IPS-15b (cell line): ENCODE measurements at regions not wholly inside any gene's neighbourhood (a gene's known extent, or its start where the extent isn't known, plus 50 kb on each side); places are given as distances from the start of the nearest gene placed in this dataset.

Experiments used
- H3K27me3 ChIP-seq: one replicate; pipeline ENCODE4 v1.6.1; 2013; ENCODE audit warnings: low read length; ENCODE audit not compliant: control insufficient read depth, insufficient read depth
- H3K36me3 ChIP-seq: one replicate; pipeline ENCODE4 v1.6.1; 2013; ENCODE audit warnings: low read length; ENCODE audit not compliant: control insufficient read depth, insufficient read depth
- H3K4me1 ChIP-seq: one replicate; pipeline ENCODE4 v1.6.1; 2013; ENCODE audit warnings: mild to moderate bottlenecking, low read length; ENCODE audit not compliant: control insufficient read depth, insufficient read depth
- H3K4me3 ChIP-seq: one replicate; pipeline ENCODE4 v1.5.1; 2013; ENCODE audit warnings: low read depth, low read length
- H3K9ac ChIP-seq: one replicate; pipeline ENCODE4 v1.6.1; 2013; ENCODE audit warnings: low read depth, mild to moderate bottlenecking, low read length
- H3K9me3 ChIP-seq: one replicate; pipeline ENCODE4 v1.6.1; 2013; ENCODE audit warnings: mild to moderate bottlenecking, low read length; ENCODE audit not compliant: control insufficient read depth, insufficient read depth

DNA sequence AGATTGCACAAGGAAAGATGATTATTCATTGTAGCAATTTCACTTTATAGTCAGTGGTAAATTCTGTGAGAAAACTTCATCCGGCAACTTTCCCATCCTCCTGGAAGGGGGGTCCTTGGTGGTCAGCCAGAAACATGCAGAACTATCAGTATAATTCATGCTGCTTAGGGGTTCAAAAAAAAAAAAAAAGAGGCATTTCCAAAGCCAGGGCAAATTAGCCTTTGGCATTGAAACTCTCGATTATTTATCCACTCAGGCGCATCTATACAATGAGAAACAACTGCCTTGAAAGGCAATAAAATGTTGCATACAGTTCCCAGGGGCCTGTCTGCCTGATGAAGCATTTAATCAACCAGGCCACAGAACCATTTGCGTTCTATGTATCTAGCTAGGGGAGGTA, 263.3 kb downstream of the TMEM167A start:
- H3K36me3 ChIP-seq = no peaks in the 10 kb centered on the region

DNA sequence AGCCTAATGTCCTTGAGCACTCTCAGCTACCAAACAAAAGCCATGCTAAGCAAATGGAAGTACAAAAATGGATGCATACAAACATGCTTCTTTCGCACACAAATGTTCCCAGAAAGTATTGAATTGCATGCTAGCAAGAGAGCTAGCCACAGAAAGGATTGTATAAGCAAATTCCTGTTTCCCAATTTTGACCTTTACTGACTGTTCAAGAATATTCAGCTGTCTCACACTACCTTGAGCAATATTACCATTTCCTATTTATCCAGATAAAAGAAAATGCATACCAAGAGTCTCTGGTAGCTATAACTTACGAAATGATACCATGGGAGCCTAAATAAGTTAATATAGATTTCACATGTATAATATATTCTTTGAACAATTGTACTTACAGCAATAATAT, 264.6 kb downstream of the TMEM167A start:
- Histone ChIP-seq H3K4me1 (peaks cover 14% of the 10 kb centered on the region), H3K4me3 (no peak overlapping the region), H3K27me3 (no peaks in the 10 kb centered on the region), H3K9me3 (no peaks in the 10 kb centered on the region), H3K36me3 (no peaks in the 10 kb centered on the region), H3K9ac (no peak overlapping the region)

More for the DNA sequence above, 263.3 kb downstream of the TMEM167A start:
- no peaks in the 10 kb centered on the region for H3K9me3 ChIP-seq
- no peaks in the 10 kb centered on the region for H3K27me3 ChIP-seq
- H3K4me3 ChIP-seq = no peak overlapping the region
- peaks cover 14% of the 10 kb centered on the region for H3K4me1 ChIP-seq
- no peak overlapping the region for H3K9ac ChIP-seq

DNA sequence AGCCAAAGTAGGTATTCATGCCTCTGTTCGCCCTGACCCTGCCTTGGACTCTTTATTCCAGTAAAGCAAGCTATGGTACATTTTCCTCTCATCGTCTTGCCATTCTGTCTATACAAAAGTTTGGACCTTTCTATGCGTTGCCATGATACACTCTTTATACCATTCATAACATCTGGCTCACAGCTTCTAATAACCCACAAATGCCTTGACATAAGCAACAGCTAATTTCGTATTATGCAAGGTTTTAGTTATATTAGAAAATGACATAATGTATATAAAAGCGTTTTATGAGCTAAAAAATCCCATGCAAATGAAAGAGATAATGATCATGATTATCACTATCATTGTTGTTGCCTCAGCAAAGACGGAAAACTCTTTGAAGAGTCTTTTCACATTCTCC, 265.7 kb downstream of the TMEM167A start:
- Histone ChIP-seq H3K36me3 (no peaks in the 10 kb centered on the region), H3K4me1 (peaks cover 14% of the 10 kb centered on the region), H3K4me3 (no peak overlapping the region), H3K9me3 (no peaks in the 10 kb centered on the region), H3K9ac (no peak overlapping the region), H3K27me3 (no peaks in the 10 kb centered on the region)

DNA sequence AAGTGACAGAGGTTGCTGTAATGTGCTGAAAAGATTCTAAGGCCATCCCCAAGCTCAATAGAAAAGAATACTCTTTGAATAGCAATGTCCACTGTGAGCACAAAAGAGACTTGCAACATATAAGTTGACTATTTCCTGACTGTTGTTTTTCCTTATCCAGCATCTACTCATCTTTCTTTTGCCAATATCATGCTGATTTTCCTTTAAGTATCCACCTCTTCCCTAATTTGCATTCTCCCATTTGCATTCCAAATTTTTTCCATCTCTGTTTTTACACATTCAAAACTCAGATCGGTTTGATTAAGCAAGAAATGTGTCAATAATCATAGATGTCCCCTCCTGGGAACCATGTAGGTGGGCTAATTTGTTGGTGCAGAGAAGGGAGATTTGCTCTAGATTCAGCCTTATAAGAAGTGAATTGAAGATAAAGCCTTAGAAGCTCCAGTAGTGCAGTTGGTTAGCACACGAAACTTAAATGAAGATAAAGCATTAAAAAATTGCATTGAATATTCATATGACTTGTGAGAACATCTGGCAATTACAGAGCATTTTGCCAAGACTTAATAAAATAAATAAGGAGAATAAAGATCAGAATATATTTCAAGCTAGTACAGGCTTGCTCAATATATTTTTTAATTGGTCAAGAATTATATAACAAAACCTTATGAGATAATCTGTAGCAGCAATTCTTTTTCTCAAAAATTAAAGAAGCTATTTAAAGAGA, 267.6 kb downstream of the TMEM167A start:
- H3K36me3 ChIP-seq = no peaks in the 10 kb centered on the region
- H3K27me3 ChIP-seq = no peaks in the 10 kb centered on the region
- H3K4me1 ChIP-seq = peaks cover 14% of the 10 kb centered on the region
- H3K4me3 ChIP-seq = no peak overlapping the region
- H3K9me3 ChIP-seq = no peaks in the 10 kb centered on the region
- no peak overlapping the region for H3K9ac ChIP-seq

DNA sequence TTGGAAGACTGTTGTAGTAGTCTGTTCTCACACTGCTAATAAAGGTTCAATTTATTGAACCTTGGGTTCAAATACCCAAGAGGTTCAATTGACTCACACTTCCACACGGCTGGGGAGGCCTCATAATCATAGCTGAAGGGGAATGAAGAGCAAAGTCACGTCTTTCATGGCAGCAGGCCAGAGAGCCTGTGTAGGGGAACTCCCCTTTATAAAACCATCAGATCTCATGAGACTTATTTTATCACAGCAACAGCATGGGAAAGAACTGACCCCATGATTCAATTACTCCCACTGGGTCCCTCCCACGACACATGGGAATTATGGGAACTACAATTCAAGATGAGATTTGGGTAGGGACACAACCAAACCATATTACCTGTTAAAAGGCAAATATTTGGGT, 268.2 kb downstream of the TMEM167A start:
- peaks cover 14% of the 10 kb centered on the region for H3K4me1 ChIP-seq
- no peak overlapping the region for H3K4me3 ChIP-seq
- H3K9me3 ChIP-seq = no peaks in the 10 kb centered on the region
- no peaks in the 10 kb centered on the region for H3K36me3 ChIP-seq
- H3K9ac ChIP-seq = no peak overlapping the region
- H3K27me3 ChIP-seq = no peaks in the 10 kb centered on the region

DNA sequence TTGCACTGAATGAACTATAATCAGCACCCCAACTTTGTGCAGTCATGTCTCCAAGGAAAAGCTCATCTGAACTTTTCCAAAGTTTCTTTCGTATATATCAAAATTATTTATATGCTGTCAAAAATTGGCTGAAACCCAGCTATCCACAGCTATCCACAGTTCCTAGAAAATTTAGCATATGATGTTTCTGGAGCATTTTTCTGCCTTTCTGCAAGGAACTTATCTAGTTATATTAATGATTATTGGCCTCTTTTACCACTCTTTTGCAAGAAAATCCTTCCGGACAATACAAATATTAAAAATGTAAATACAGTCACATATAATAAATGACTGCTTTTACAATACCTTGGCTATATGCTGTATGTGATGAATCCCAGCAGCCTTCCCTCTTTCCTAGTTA, 270.2 kb downstream of the TMEM167A start:
- H3K4me1 ChIP-seq = no peaks in the 10 kb centered on the region
- H3K4me3 ChIP-seq = no peak overlapping the region
- H3K27me3 ChIP-seq = no peaks in the 10 kb centered on the region
- H3K9me3 ChIP-seq = no peaks in the 10 kb centered on the region
- H3K9ac ChIP-seq = no peak overlapping the region
- H3K36me3 ChIP-seq = no peaks in the 10 kb centered on the region

DNA sequence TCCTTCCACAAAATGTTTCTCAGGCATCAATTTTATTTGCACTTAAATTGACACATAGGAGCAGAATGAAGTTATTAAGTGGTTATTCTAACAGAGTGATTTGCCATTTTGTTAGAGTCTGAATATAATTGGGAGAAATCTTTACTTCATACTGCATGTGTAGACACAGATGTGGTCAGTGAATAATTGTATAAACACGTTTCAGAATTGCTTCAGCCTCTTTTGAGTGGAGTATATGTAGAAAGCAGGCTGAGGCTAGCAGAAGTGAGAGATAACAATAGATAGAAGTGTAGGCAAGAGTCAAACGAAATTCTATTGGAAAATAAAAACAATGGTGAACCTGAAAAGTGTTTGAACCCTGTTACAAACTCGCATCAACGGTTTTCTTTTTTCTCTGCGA, 270.7 kb downstream of the TMEM167A start:
- Histone ChIP-seq H3K9me3 (no peaks in the 10 kb centered on the region), H3K4me1 (no peaks in the 10 kb centered on the region), H3K9ac (no peak overlapping the region), H3K36me3 (no peaks in the 10 kb centered on the region), H3K4me3 (no peak overlapping the region), H3K27me3 (no peaks in the 10 kb centered on the region)

DNA sequence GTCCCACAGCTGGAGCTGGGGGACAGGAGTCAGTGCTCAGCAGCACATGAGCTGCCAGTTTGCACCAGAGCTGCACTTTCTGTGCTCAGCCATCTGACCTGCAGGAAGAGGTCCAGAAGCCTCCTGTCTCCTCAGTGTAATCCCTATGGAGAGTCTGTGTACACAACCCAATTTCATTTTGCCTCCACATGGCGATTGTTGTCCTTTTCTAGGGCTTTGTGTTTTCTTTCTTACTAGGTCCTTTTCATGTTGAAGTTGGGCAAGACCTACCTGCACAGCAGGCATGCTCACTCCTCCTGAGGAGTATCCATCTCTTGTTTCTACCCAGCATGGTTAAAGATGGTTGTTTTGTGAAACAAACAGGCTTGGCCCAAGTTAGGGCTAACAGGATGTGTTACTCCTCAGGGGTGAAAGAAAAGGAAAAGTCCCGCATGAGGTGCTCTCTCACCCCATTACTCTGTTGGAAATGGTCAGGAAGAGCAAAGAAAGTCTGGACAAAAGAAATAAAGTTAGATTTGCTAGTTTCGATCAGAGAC, 273.0 kb downstream of the TMEM167A start:
- Histone ChIP-seq H3K9ac (no peak overlapping the region), H3K4me1 (no peaks in the 10 kb centered on the region), H3K4me3 (no peak overlapping the region), H3K27me3 (no peaks in the 10 kb centered on the region), H3K36me3 (no peaks in the 10 kb centered on the region), H3K9me3 (no peaks in the 10 kb centered on the region)

DNA sequence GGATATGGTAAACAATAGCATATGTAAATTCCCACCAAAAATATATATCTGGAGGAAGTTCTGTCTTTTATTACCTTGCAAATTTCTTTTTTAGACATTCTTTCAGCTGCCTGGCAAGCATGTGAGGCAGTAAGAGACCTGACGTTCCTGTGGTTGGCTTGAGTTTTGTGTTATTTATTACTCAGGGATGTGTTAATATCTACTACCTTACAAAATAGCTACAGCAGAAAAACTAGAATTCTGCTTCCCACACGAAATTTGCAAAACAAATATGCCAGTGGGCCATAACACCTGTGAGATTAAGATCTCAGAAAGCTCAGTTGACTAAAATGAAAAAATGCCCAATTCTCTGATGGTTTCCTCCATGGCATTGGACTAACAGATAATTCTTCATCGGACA, 274.2 kb downstream of the TMEM167A start:
- H3K27me3 ChIP-seq = no peaks in the 10 kb centered on the region
- H3K4me1 ChIP-seq = no peaks in the 10 kb centered on the region
- H3K9me3 ChIP-seq = no peaks in the 10 kb centered on the region
- H3K36me3 ChIP-seq = no peaks in the 10 kb centered on the region
- no peak overlapping the region for H3K4me3 ChIP-seq
- no peak overlapping the region for H3K9ac ChIP-seq

DNA sequence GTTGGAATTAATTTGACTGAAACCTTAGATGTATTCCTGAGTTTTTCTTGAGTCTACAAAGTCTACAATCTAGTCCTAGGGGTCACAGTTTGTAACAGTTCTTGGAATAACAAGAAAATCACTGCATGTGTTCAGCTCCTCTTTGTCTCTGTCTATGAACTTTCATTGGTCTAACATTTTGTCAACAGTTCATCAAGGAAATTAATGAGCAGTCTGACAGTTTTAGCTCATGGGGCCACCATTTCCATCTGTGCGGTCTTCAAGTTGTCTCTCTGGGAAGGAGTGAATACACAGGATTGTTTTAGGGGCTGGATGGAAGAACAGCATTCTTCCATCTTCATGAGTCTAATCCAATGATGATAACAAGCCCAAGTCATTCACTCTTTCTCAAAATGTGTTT, 276.4 kb downstream of the TMEM167A start:
- H3K9me3 ChIP-seq = no peaks in the 10 kb centered on the region
- H3K9ac ChIP-seq = no peak overlapping the region
- no peaks in the 10 kb centered on the region for H3K36me3 ChIP-seq
- H3K4me1 ChIP-seq = peaks cover 11% of the 10 kb centered on the region
- H3K27me3 ChIP-seq = no peaks in the 10 kb centered on the region
- H3K4me3 ChIP-seq = no peak overlapping the region

DNA sequence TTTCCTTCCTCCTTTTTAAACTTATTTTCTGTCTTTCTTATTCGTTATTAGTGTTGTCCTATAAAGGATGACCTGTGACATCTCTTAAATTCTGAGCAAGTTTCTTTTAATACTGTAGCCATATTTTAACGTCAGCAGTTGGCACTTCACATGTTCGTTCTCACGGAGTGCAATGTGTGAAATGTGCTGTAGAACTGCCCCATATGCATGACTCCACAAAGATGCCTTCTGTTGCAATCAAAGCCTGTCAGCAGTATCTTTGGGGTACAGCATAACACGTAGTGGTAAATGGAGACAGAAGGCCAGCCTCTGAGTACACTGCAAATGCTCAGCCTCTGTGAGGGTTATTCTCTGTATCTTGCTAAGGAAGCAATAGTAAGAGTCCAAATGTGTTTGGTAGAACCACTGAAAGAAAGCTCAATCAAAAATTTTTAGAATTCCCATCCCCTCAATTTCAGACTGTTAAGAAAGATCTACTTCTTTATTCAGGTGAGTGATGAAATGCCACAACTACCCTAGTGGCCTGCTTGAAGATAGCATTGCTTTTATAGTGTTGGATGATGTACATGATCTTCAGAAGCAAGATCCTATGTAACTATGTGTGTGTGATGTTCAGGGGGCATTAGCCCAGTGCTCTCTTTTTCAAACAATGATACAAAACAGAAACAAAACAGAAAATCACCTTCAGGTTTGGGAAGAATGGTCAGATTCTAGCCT, 277.7 kb downstream of the TMEM167A start:
- Histone ChIP-seq H3K9ac (no peak overlapping the region), H3K4me3 (no peak overlapping the region), H3K27me3 (no peaks in the 10 kb centered on the region), H3K9me3 (no peaks in the 10 kb centered on the region), H3K4me1 (peaks cover 12% of the 10 kb centered on the region), H3K36me3 (no peaks in the 10 kb centered on the region)

DNA sequence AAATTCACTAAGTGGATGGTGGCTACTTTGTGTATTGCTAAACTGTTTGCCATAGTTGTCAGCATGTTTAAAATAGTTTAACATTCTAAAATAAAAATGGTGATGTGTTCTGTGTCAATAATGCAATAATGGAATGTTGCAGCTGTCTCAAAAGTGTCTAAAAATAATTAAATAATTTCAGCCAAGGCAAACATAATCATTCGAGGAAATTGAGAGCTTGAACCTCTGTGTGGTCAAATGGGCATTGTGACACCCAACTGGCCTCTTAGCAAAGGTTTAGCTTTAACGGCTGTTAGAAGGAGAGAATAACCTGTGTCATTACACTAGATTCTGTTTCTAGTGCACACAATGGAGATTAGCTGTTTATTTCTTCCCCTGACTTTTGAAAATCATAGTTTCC, 278.5 kb downstream of the TMEM167A start:
- Histone ChIP-seq H3K9ac (no peak overlapping the region), H3K4me1 (peaks cover 18% of the 10 kb centered on the region), H3K4me3 (no peak overlapping the region), H3K9me3 (no peaks in the 10 kb centered on the region), H3K36me3 (no peaks in the 10 kb centered on the region), H3K27me3 (no peaks in the 10 kb centered on the region)
